ENCODE measurements at regions not wholly inside any gene's neighbourhood (a gene's known extent, or its start where the extent isn't known, plus 50 kb on each side); places are given as distances from the start of the nearest gene placed in this dataset.
"Not testable (repeated sequence)": the region's sequence is repeated elsewhere in the genome, so short reads cannot be mapped to it uniquely, and the experiment has no call there.

DNA sequence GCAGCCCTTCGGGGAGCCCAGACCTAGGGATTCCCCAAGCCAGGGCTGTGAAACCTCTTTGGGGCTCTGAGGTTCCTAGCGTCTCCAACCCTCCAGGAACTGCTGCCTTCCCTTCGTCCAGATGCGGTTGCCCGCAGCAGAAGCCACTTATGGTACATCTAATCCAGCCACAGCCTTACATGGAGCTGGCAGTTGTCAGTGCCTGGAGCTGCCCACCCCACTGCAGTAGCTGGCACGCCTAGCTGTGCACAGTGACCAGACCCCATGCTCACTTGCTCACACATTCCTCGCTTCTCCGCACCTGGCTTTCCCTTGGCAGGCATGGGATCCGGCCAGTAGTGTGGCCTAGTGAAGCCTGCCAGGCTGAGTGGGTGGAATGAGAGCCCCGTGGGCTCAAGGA lies 547.6 kb downstream of the TBC1D32 start:
- no peak for ATAC-seq

DNA sequence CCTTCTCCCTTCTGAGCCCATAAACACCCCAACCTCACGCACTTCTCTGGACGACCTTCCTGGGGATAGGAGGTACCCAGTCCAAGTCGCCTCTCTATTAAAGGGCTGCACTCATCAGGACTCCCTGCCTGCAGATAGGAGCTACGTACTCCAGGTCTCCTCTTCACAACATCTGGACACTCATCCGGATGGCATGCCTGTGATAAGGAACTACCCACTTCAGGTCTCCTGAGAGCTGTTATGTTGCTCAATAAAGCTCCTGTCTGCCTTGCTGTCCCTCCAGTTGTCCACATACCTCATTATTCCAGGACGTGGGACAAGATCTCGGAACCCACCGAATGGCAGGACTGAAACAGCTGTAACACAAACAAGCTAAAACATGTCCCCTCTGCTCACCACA lies 548.0 kb downstream of the TBC1D32 start:
- no peak for ATAC-seq

DNA sequence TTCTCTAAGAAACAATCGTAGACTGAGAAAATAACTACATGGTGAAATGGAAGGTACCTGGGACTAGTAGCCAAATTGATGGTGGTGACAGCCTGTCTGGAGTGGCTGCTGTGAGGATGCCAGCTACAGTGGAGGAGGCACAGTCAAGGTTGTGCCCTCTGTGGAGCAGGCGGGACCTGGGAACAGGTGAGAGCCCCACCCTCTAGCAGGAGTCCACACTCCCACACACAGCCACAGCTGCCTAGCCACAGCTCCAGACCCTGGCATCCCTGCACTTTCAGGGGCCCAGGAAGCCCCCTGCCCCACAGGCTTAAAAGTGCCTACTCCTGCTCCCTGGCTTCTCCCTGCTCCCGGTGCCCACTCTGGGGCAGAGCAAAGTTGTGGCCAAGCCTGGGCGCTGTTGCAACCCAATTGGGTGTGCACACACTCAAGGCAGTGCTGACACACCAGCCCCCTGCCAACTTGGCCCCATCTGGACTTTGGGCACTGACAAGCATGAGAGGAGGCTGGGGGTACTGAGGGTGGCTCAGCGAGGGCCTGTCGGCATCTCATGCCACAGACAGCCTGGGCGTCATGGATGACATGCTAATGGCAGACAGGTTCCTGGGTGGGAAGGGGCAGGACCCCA lies 548.7 kb downstream of the TBC1D32 start:
- ATAC-seq, result no peak

DNA sequence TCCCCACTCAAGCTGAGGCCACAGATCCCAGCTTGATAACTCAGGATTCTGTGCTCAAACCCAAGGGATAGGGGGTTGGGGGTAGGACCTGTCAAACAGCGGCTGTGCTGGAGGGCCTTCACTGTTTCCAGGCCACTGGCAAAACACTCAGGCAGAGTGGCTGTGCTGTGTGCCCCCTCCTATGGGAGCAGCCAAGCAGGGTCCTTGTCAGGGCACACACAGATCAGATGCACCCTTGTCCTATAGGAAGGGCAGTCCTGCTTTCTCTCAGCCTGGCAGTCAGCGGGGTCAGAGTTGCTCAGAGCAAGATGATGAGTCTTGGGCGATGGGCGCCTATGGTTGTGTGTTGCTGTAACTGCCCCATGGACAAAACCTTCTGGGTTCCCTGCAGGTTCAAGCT lies 554.8 kb downstream of the TBC1D32 start:
- peak; percentile 10 for ATAC-seq

DNA sequence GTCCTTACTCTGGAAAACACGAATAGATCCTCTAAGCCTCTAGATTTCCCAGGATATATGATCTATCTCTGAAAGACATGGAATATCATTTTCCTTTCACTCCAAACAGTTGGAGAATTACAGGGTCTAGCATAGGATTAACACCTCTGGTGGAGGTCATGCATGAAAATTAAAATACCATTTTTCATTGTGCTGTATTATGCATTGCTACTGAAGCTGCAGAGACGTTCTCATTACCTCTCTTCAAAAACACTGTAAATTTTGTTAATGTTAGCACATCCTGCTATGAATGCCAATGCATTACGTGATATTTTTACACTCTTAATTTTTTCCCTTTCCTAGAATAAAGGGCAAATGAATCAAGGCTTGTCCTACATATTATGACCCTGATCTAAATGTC lies 558.6 kb downstream of the TBC1D32 start:
- no peak for ATAC-seq

DNA sequence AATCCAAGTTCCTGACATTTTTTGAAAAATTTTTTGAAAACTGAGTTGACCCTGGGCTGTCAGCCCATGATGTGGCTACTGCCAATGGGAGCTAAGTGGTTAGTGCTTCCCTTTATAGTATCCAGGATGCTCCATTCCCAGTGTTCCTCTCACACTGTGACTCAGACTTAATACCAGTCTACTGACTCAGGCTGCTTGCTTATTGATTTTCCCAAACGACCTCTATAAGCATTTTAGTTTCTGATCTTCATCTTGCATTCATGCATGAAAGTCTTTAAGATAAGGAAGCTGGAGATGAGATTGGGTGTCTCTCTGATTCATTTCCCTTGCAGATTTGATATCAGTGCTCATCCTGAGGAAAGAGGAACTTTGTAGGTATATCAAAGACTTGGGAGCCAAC lies 560.0 kb downstream of the TBC1D32 start:
- ATAC-seq, result no peak

DNA sequence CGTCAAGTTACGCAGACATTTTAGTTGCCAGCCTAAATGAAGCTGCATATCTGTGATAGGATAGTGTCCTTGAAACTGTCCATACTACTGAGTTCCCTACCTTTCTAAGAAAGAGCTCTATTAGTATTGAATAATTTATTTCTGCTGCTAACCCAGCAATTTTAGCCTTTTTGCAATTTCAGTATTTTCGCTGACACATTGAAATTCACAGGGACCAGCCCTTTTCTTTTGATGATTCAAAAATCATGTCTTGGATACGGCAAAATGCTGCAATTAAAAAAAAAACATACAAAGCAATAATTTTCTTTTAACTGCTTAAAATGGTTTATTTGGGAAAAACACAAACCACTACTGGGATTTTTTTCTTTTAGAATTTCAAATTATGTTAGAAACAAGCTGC lies 563.3 kb downstream of the TBC1D32 start:
- ATAC-seq, result no peak

DNA sequence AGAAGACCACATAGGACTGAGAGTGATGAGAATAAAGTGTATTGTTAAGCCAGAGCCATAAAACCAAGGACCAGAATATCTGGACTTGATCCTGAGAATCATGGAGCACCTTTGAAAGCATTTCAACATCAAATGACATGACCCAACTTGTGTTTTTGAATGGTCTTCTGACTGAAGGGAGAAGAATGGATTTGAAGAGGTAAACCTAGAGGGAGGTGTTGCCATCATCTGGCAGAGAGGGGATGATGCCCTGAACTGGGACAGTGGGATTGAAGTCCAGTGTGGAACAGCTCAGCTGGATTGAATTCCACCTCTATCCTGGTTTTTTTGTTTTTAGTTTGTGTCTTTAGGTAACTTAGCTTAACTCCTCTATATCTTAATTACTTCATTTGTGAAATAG lies 570.0 kb downstream of the TBC1D32 start:
- no peak for ATAC-seq

DNA sequence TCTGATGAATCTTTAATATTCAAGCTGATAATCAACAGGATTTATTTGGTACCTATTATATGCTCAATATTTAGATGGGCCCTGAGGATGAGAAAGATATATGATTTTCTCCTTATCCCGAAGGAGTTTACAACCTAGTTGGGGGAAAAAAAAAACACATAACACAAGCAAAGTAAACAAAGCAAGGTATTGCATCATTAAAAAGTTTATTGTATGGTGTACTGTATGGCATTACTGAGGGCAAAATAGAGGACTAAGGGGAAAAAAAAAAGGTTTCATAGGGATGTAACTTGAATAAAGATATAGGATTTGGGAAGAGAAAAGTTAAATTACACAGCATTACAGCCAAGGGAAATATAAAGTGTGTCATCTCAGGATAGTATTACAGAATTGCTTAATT lies 574.7 kb downstream of the TBC1D32 start:
- ATAC-seq, result no peak

DNA sequence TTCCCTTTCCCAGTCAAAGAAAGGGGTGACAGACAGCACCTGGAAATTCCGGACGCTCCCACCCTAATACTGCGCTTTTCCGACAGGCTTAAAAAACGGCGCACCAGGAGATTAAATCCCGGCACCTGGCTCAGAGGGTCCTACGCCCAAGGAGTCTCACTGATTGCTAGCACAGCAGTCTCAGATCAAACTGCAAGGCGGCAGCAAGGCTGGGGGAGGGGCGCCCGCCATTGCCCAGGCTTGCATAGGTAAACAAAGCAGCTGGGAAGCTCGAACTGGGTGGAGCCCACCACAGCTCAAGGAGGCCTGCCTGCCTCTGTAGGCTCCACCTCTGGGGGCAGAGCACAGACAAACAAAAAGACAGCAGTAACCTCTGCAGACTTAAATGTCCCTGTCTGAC lies 585.7 kb downstream of the TBC1D32 start:
- ATAC-seq, result not testable (repeated sequence)

DNA sequence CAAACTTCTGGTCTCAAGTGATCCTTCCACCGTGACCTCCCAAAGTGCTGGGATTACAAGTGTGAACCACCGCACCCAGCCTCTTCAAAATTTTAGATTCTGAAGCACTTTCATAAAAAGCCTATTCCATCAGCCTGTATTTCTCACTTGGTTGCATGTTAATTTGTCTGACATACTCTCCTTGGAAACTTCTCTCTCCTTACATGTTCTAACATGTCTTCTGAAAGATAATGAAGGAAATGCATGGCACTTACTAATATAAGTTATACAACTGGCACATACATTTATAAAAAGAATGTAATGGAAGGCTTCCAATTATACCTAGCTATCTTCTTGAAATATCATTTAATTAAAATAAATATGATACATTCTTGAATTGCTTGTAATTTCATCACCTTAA lies 597.5 kb downstream of the TBC1D32 start:
- ATAC-seq, result no peak

DNA sequence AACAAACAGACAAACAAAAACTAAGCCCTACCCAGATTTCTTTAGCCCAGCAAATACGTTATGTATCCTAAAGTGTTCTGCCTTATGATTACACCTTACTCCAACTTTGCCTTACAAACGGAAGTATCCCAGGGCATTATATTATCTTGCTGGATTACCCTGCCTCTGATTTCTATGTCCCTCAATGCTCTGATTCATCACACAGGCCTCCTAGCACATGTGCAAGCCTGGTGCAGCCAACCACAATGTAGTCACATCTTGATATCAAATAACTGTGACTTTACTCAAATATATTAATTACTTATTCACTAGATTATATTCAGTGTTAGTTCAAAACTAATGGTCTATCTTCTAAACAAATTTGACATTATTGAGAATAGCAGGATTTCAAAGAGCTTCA lies 598.6 kb downstream of the TBC1D32 start:
- no peak for ATAC-seq

DNA sequence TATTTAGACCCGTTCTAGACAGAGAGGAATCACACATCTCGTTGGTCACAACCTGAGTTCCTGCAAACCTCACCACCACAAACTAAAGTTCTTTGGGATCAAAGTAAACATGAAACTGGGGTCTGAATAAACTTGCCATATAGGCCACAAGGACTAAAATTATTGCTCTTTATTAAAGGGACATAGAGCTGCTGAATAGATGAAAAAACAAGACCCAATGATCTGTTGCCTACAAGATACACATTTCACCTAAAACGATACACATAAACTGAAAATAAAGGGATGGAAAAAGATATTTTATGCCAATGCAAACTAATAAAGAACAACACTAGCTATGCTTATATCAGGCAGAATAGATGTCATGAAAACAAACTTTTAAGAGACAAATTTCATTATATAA lies 623.0 kb downstream of the TBC1D32 start:
- ATAC-seq, result no peak

DNA sequence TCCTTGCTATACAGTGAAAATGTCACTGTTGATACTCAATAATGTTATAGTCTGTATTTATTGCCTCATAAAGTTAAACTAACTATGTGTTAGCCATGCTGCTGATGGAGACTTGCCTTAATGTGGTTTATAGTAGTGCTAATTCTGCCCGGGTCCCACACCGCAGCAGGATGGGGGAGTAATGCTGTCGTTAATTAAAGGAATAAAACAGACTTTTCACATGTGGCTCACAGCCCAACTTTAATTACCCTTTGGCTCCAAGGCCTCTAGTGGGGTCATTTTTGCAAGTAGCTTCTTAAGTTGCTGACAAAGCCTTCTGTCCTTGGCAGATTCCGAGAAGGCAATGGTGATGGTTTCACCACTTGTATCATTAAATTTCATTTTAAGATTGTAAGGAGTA lies 634.3 kb downstream of the TBC1D32 start:
- no peak for ATAC-seq

DNA sequence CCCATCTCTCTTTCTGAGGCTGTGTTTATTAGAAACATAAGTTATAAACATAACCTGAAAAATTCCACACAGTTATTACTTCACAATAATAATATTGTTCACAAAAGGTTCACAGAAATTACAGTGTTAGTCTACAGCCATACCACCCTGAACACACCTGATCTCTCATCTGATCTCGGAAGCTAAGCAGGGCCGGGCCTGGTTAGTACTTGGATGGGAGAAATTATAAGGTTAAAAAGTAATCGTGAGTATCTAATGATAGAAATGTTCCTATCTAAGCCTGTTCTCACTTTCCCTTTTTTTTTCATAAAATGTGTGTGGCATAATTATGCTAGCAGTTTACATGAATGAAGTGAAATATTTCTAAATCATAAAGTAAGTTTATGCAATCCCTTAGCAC lies 647.8 kb downstream of the TBC1D32 start:
- ATAC-seq, result no peak

DNA sequence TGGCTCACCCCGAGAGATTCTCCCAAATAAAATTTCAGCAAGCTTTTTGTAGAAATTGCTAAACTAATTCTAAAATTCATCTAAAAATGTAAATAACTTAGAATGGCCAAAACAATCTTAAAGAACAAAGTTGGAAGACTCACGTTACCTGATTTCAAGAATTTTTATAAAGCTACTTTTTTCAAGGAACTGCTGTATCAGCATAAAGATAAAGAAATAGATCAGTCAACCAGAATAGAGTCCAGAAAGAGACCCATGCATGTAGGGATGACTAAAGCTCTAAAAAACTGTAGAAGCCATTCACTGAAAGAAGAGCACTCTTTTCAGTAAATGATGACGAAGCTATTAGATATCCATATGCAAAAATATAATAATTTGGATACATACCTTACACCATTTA lies 652.1 kb downstream of the TBC1D32 start:
- no peak for ATAC-seq

DNA sequence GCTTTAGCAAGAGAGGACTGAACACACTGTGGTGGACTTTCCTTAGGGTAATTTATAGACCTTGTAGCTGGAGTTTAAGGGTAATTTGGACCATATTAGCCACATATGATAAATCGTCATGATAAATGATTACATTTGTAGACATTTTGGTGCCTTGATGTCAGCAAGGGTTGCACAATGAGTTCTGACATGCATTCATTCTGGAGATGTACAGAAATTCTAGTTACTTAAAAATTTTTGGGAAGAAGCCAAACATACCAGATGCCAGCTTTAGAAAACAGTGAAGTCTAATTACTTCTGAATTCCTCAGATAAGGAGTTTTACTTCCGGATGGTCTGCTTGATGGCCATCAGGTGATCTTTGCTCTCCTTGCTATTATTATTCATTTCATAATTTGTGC lies 653.1 kb downstream of the TBC1D32 start:
- no peak for ATAC-seq

DNA sequence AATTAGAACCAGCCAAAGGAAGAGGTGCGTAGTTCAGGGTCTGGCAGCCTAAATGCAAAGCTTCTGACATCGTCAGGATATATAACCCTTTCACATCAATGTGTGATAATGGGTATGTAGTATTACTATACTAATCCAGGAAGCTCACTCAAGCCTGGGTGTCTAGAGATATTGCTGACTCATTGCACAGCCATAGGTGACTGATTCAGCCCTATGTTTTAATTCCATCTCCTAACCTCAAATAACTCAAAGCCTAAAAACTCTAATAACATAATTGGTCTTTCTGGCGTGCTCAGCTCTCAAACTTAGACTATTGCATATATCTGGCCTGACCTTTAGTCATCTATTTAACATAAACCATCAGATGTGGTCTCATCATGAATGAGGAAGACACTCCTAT lies 658.4 kb downstream of the TBC1D32 start:
- ATAC-seq, result no peak

DNA sequence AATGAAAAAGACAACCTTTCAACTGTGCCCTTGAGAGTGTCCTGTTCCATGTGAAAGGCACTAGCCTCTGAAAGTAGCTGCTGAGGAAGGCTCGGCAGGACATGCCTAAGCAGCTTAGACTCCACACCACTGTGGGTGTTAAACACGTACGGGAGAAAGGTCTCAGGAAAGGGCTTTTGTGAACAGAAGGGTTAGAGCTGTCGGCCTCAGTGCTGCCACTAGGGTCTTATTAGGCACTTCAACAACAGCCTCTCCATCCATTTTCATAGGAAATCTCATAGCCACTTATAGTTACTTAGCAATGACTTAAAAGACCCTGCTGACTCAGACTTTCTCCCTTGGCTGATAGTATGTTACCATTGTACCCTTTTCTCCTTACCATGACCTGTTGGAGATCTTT lies 662.8 kb downstream of the TBC1D32 start:
- ATAC-seq, result no peak

DNA sequence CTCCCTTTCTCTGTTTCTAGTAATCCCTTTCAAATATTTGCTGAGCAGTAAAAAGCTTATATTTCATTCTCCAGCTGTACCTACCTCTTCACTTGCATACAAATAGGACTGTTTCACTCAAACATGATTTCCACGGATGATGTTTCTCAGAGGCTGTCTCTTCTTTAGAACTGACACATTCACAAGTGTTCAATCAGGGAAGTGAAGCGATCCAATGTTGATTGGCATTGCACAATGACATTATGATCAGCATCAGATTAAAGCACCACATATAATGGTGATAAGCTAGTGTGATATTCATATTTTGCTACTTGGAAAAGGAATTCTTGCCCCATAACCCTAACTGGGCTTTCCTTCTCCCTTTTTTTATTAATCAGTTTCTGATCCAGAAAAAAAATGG lies 681.8 kb downstream of the TBC1D32 start:
- no peak for ATAC-seq

DNA sequence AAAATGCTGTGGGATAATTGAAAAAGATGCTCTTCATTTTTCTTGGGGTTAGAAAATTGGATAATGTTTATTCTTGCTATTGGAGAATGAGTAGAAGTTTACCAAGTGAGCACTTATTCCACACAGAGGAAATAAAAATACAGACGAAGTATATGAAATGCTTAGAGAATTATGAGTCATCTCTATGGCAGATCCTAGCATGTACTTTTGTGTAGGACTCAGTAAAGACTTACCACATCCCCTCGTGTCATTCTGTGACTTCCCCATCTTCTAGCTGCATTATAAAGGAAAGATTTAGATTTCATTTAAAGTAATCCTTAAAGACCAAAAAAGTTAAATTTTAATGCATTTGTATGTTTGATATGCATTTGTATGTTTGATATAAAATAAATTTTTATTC lies 685.6 kb downstream of the TBC1D32 start:
- ATAC-seq, result no peak

DNA sequence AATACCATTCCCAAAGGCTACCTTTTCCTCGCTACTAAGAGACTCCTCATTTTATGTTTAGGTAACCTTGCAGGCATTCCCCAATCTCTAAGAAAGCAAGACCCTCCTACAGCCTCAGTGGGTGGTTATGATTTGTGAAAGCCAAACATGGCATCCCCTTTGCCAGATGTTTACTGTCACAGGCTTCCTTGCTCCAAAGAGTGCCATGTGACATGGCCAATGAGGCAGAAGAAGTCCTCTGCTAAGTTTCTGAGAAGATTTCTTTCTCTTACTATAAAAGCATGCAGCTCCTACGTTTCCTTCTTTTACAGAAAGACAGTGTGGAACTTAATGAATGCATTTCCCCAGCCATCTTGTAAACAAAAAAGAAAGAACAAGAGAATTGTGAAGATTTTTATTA lies 688.2 kb downstream of the TBC1D32 start:
- no peak for ATAC-seq

DNA sequence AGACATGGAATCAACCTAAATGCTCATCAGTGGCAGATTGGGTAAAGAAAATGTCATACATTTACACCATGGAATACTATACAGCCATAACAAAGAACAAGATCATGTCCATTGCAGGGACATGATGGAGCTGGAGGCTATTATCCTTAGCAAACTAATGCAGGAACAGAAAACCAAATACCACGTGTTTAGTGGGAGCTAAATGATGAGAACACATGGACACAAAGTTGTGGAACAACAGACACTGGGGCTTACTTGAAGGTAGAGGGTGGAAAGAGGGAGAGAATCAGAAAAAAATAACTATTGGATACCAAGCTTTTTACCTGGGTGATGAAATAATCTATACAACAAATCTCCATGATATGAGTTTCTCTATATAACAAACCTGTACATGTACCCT lies 701.3 kb downstream of the TBC1D32 start:
- ATAC-seq, result no peak

DNA sequence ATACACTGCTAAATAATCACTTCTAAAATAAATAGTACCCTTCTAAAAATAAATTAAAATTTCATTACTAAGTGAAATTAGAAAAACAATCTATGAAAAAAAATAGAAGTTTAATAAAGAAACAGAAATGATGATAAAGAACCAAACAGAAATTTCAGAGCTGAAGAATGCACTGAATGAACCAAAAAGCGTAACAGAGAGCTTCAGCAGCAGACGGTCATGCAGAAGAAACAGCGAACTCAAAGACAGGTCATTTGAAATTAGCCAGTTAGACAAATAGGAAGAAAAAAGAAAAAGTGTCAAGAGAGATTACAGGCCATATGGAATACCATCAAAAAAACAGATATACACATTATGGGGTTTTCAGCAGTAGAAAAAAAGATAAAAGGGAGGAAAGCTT lies 706.7 kb downstream of the TBC1D32 start:
- no peak for ATAC-seq

DNA sequence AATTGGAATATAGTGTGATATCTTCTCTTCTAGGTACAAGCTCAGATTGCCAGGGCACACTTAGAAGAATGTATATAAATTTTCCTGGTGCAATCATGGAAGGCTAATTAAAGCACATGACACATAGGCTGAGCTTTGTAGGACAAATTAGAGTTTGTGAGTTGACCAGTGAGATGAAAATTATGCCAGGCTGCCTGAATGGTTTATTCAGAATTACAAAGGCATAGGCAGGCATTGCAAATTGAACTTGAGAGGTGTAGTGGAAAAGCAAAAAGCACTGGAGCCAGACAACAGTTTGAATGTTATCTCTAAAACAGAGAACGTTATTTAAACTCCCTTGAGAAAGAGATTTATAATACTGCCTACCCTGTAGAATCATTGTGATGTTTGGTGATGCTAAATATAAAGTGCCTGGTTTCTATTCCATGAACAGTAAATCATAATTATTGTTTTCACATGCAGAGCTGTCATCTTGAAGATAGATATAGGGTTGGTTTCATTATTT lies 712.1 kb downstream of the TBC1D32 start:
- ATAC-seq, result no peak

All from esophagus mucosa (tissue), 1 donor.